ENCODE measurements at regions not wholly inside any gene's neighbourhood (a gene's known extent, or its start where the extent isn't known, plus 50 kb on each side); places are given as distances from the start of the nearest gene placed in this dataset.

DNA sequence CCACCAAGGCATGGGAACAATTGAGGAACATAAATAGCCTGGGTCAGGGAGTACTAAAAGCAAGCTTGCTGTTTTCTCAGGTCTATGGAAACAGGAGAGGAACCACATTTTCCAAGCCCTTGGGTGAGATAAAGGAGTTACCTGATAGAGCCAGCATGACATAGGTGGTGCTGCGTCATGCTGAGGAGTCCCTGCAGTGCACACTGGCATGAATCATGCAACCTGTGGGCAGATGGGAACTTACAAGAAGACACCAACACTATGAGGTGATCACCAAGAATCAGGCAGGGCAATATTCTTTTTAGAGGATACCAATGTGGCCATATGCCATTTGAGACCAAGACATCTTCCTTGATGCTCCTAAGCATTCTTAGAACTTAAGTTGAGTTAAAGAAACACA lies 531.8 kb downstream of the ZEB2 start:
- H3K4me3 ChIP-seq (replicated peaks; ENCODE audit: low read depth, low read length) = no peak overlapping the region
- TF ChIP-seq CTCF (IDR thresholded peaks at IDR 0.05; ENCODE audit: low read depth, low read length, missing control alignments) = no peak
- no peak for DNase-seq (ENCODE audit: extremely low read depth, low read depth)

- DNase-seq (ENCODE audit: extremely low read depth, low read depth) = no peak
- H3K4me3 ChIP-seq (replicated peaks; ENCODE audit: low read depth, low read length) = no peak overlapping the region
Measured at GRCh38 chr2:143981428-143981827, 538.5 kb downstream of the ZEB2 start.

GRCh38 chr2:143977356-143977755 lies 542.6 kb downstream of the ZEB2 start:
- no peak for DNase-seq (ENCODE audit: extremely low read depth, low read depth)
- no peak overlapping the region for H3K4me3 ChIP-seq (replicated peaks; ENCODE audit: low read depth, low read length)
- TF ChIP-seq CTCF (IDR thresholded peaks at IDR 0.05; ENCODE audit: low read depth, low read length, missing control alignments) = no peak

More at GRCh38 chr2:143981428-143981827, 538.5 kb downstream of the ZEB2 start:
- TF ChIP-seq CTCF (IDR thresholded peaks at IDR 0.05; ENCODE audit: low read depth, low read length, missing control alignments) = no peak

DNA sequence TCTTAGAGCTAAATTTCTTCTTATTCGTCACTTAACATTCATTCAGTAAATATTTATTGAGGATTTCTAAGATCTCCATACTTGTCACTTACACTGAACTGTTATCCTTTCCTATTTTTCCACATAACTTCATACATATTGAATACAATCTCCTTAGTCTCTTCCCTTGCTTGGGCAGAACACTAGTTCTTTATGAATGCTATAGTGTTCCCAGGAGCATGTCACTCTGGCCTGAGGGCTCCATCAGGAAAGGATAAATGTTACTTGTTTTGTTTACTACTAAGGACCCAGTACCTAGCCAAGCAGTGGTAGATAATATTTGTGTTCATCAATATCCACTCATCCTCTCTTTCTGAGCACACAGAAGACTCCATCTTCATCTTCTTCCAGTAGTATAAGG lies 544.7 kb downstream of the ZEB2 start:
- no peak for DNase-seq (ENCODE audit: extremely low read depth, low read depth)

GRCh38 chr2:143974262-143974661 lies 545.7 kb downstream of the ZEB2 start:
- H3K4me3 ChIP-seq (replicated peaks; ENCODE audit: low read depth, low read length) = no peak overlapping the region
- no peak for DNase-seq (ENCODE audit: extremely low read depth, low read depth)
- TF ChIP-seq CTCF (IDR thresholded peaks at IDR 0.05; ENCODE audit: low read depth, low read length, missing control alignments) = no peak

More for the DNA sequence above, 544.7 kb downstream of the ZEB2 start:
- no peak overlapping the region for H3K4me3 ChIP-seq (replicated peaks; ENCODE audit: low read depth, low read length)
- TF ChIP-seq CTCF (IDR thresholded peaks at IDR 0.05; ENCODE audit: low read depth, low read length, missing control alignments) = no peak

GRCh38 chr2:143968860-143969259 lies 551.1 kb downstream of the ZEB2 start:
- no peak for TF ChIP-seq CTCF (IDR thresholded peaks at IDR 0.05; ENCODE audit: low read depth, low read length, missing control alignments)
- no peak overlapping the region for H3K4me3 ChIP-seq (replicated peaks; ENCODE audit: low read depth, low read length)
- no peak for DNase-seq (ENCODE audit: extremely low read depth, low read depth)

DNA sequence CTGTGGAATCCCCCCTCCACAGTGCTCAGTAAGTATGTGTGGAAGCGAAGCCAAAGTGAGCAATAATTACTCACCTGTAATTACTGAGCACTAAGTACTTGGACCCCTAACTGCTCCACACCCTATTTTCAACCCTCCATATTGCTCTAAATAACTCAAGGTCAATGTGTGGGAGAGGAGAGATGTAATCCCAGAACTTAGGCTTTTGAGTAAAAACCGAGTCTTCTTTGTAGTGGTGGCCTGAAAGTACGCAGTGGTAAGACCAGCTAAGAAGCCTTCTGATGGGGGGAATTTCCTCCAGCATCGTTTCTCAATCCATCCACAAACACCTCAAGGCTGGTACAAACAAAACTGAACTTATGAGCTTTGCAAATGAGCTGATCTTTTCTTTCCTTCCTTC lies 551.6 kb downstream of the ZEB2 start:
- no peak for DNase-seq (ENCODE audit: extremely low read depth, low read depth)
- no peak for TF ChIP-seq CTCF (IDR thresholded peaks at IDR 0.05; ENCODE audit: low read depth, low read length, missing control alignments)
- no peak overlapping the region for H3K4me3 ChIP-seq (replicated peaks; ENCODE audit: low read depth, low read length)
